GM18517 (cell line): ENCODE measurements at regions not wholly inside any gene's neighbourhood (a gene's known extent, or its start where the extent isn't known, plus 50 kb on each side); places are given as distances from the start of the nearest gene placed in this dataset.

Experiments
- ATAC-seq: cut with Tn5 transposase; IDR thresholded peaks from one replicate; pipeline ENCODE4 v1.9.1; 2021; ENCODE audit warnings: mild to moderate bottlenecking, moderate library complexity; ENCODE audit not compliant: unreplicated experiment

DNA sequence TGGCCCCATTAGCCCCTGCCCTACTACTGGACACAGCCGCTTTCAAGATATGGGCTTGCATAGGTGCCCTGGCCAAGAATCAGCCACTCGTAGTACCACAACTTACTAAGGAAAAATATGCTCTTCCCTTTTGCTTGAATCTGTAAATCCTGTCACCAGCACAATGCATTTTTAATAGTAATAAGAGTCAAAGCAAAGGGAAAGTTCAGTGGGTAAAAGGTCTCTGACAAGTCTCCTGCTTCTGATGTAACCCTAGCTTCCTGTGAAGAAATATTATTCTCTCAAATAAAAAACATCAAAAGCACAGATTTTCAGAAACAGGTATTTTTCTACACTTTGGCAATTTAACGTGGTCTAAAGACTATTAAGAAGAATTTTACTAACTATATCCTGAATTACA lies 373.8 kb downstream of the GJA1 start:
- no peak for ATAC-seq

DNA sequence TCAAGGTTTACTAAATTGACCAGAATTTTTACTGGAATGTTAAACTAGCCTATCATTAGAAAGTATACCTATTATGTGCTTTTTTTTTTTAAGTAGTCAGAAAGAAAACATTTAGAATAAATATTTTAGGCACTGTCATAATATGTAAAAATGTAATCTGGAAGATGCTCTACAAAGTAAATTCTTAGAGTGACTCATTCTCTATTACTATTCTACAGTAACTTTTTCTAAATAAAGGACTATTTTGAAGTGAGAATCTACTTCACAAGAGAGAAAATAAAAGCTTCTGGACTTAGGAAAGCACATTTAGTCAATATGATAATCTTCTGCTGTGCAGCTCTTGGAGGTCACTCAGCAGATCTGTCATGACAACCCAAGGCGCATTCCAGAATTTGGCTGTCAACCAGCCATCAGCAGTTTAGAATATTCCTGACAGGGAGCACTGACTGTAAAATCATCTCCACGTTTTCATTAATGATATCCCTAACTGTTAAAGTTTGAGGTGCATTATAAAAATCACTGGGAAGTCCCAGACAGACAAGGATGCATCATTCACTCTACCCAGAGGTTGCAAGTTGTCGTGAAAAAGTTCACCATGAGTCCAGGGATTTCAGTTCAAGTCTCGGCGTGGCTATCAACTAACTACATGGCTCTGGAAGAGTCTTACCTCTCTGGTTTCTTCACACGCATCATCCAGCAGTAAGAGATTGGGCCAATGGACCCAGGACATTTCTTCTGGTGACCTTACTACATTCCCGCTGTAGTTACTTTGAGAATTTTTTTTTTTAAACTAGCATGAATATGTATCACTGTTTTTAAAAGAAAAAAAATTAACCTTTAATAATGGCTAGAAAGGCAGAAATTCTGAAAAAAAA lies 374.9 kb downstream of the GJA1 start:
- ATAC-seq = no peak

- ATAC-seq = no peak
These were observed 375.7 kb downstream of the GJA1 start for GRCh38 chr6:121811106-121811505.

- ATAC-seq = no peak
These were observed 380.9 kb downstream of the GJA1 start for GRCh38 chr6:121816361-121816760.

DNA sequence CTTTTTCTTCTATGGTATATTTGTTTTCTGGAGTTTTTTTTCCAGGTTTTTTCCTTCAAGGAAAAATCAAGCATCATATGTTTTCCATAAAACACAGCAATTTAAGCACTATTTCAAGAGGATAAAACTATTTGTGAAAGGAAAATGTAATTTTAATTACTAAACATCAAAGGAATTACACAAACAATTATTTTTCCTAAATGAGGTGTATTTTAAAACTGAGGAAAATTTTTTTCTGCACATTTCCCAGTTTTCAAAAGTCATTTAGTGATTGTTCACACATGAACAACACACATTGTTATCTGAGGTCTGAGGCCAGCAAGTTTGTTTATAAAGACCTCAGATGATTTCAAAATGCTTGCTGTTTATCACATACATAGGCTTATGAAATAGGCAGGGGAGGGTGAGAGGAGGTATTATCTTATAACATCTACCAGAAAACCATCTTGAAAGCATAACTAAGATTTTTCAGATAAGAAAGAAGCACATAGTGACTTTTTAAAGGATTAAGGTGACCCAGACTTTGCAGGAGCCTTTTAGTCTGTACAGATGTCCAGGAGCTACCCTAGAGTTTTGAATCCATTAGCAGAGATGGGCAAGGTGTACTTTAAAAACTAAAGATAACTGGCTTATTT lies 381.6 kb downstream of the GJA1 start:
- no peak for ATAC-seq

DNA sequence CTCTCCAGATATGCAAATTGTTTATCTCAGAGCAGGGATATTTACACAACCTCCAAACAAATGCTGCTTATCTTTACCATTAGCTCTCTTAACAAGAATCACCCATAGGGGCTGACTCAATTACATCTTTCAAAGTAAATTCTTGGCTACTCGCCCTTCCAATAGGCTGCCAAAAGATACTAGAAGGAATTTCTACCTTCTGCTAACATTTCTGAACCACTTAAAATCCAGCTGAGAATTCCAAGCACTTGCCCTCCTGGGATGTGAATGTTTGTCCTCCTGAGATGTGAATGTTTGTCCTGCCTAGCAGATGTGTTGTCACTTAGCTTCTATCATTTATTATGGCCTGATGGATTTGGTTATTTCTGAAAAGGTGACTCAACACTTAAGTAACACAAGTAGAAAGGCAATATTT lies 388.0 kb downstream of the GJA1 start:
- ATAC-seq = no peak

GRCh38 chr6:121826156-121826810 lies 390.8 kb downstream of the GJA1 start:
- no peak for ATAC-seq

DNA sequence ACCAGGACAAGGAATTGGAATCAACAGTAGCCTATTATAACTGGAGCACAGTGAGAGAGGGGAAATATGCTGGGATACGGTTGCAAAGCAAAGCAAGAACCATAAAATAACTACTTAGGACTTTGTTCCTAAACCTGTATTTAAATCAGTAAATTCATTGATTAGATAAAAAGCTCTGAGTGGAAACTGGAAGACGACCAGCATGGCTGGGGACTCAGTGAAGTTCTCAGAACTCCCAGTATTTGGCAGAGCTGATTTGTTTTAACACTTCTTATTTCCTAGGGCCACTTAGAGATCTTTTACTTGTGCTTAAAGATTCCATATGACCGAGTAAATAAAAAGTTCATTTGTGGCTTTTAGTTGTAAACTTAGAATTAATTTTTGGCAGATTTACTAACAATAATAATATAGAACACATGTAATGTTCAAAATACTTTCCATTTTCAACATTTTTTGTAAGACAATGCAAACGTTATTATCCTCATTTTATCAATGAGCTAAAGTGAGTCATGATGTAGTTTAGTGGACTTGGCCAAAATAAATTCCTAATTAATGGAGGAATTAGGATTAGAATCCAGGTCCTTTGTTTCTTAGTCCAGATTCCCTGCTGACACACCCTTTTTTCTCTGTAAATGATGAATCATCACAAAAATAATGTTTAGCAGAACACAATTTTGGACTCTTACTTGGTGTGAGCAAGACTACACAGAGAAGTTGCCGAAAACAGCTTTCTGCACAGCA lies 392.9 kb downstream of the GJA1 start:
- no peak for ATAC-seq

GRCh38 chr6:121830736-121831135 lies 395.3 kb downstream of the GJA1 start:
- ATAC-seq = no peak

DNA sequence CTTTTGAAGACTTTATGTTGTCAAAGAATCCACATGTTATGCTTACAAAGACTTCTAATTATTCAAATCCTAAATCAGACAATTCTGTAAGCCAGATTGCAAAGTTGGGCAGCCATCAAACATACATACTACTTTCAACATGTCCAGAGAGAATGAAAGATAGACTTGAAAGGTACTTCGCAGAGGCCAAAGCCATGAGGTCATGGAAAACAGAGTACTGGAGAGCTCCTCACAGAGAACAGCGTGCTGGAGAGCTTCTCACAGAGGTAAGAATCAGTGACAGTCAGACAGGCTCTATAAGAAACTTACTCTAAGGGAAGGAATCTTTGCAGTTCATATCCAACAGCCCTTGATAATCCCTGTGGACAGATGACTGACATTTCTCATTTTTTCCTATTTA lies 400.2 kb downstream of the GJA1 start:
- ATAC-seq = no peak

- no peak for ATAC-seq
These were observed 402.2 kb downstream of the GJA1 start for GRCh38 chr6:121837545-121838229.

DNA sequence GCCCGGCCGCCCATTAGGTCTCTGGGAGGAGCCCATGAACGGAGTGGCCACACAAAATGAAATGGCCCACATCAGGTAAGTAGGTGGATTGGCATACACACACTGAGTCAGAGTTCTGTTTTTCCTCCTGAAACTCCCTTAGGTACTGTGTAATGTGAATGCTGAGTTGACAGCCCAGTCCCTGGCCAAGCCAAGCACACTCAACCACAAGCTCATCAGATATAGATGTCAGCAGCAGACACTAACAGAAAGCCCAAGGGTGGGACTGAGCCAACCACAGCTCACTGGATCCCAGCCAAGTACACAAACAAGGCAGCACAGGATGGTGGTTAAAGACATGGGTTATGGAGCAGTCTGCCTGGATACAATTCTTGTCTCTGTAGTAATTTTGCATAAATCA lies 403.4 kb downstream of the GJA1 start:
- no peak for ATAC-seq

GRCh38 chr6:121839896-121840295 lies 404.4 kb downstream of the GJA1 start:
- ATAC-seq = no peak

DNA sequence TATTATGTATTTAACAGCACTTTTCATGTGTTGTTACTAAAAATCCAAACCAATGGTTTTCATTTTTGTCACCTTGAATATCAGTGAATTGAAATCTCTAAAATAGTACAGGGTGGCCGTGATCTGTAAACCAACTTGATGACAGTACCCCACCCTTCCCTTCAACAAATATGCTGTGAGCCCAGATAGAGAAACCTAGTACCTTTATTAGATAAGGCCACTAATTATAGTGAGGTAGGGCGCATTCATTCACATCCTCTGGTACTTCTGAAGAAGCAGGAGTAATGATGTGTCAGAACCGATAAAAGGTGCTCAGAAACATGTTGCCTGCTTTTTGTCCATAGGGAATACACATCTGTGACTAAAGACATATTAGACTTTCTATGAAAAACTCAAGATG lies 409.5 kb downstream of the GJA1 start:
- ATAC-seq = no peak

DNA sequence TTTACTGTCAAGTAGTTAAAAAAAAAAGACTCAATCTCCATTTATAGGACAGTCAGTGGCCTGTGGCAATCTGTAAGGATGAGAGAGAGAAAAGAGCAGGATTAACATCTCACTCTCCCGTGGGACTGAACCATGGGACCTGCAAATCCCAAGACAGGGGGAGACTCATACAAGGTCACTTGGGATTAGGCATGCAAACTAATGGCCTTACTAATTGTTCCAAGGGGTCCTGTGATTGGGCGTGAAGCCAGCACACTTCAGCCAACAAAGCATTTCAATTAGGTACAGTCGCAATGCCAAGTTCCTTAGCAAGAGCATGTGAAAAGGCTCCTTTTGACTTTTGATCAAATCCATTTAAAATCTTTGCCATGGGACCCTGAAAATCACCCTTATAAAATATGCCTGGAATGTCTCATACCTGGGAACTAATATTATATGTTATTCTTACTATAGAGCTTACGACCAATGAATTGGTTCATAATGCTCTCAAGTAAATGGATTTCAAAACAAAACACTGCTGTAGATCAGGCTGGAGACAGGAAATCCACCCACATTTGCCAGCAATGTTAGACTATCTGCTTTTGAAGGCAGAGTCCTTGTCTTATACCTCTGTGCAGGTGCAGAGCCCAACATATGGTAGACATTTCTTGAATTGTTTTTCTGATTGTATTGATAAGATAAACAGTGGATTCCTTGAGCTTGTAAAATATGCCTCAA lies 412.5 kb downstream of the GJA1 start:
- no peak for ATAC-seq

GRCh38 chr6:121848523-121849255 lies 413.2 kb downstream of the GJA1 start:
- ATAC-seq = no peak

DNA sequence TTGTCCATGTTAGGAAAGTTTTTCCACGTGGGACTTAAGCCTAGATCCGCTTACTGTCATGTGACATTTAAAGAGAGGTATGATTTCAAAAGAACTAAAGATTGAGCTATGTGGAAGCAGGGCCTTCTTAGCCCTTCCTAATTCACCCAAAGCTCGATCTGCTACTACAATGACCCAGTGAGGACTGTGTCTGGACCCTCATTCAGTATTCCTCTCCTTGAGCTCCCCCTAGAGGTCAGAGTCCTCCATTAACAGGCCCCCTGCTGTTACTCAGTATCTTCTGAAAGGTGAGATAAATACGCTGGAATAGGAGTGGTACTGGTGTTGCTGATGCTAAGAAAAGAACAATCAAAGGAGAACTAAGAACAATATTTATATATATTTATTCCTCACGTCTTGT lies 414.0 kb downstream of the GJA1 start:
- peak; percentile 95 for ATAC-seq

GRCh38 chr6:121851056-121851455 lies 415.6 kb downstream of the GJA1 start:
- no peak for ATAC-seq

DNA sequence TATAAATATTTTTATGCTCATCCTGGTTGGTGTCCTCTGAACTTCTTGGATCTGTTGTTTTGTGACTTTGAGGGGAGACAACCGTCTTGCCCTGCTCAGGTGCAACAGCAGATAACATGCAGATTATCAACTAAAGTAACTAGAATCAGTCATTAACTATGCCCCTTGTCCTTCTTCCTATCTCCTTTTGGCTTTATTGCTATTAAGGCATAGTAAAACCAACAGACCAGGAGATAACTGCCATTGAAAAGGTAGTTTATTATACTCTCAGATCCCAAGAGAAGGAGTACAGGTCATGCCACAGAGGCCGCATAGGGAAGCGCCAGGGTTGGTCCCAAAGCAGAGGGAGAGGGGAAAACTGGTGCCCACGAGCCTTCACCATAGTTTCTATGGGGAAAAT lies 418.2 kb downstream of the GJA1 start:
- no peak for ATAC-seq
